Vagina (tissue), 2 donors: ENCODE measurements at regions not wholly inside any gene's neighbourhood (a gene's known extent, or its start where the extent isn't known, plus 50 kb on each side); places are given as distances from the start of the nearest gene placed in this dataset.

Source experiments
- POLR2AphosphoS5 ChIP-seq, 2 donors: sonication (generic); formaldehyde crosslinking; IDR thresholded peaks; one replicate each; pipeline ENCODE4 v1.9.0; 2017; ENCODE audit warnings: antibody characterized with exemption in 2 of 2, mild to moderate bottlenecking in 2 of 2, low read depth in 1 of 2; ENCODE audit not compliant: insufficient read depth in 1 of 2
- TF ChIP-seq, protein P1 (sequence below), 3 experiments: fragments of 450-650 bp in 2 of 3; fragments of 200-600 bp in 1 of 3; sonication (generic) in 1 of 3; IDR thresholded peaks; one replicate each; pipeline ENCODE4 v1.5.1; 2017 to 2019; ENCODE audit warnings: antibody characterized with exemption in 3 of 3, mild to moderate bottlenecking in 2 of 3, moderate library complexity in 2 of 3

DNA sequence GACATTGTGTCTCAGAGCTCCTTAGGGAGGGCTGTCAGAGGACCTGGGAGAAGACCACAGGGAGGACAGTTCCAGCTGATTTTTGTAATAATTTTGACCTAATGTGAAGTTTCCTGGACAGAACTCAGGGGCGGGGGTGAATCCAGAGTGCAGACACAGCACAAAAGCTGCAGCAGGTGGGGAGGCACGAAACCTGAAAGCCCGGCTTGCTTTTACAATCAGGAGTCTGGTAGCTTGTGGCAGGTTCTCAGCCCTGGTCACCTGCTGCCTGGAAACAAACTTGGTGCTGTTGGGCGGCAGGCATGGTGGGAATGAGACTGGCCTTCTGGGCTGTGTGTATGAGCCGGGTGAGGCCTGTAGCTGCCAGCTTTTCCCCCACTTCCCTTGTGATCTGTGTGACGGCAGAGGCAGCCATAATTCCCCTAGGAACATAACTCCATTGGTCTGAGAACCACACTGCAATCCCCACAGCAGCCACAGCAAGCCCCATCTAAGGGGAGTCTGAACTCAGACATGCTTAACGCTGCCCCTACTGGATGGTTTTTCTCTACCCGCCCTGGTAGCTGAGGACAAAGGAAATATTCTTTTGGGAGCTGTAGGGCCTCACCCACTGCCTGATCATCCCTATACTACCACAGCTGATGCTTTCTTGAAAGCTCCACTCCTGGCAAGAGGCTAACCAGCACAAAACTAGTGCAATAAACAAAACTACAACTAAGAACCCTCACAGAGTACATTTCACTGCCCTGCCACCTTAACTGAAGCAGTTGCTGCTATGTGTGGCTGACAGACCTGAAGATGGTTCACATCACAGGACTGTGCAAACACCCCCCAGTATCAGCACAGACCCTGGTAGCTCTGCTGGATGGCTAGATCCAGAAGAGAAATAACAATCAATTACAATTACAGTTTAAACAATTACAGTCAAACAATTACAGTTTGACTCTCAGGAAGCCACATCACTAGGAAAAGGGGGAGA is 1055.1 kb upstream of the GJE1 start:
- TF ChIP-seq, protein P1, sequence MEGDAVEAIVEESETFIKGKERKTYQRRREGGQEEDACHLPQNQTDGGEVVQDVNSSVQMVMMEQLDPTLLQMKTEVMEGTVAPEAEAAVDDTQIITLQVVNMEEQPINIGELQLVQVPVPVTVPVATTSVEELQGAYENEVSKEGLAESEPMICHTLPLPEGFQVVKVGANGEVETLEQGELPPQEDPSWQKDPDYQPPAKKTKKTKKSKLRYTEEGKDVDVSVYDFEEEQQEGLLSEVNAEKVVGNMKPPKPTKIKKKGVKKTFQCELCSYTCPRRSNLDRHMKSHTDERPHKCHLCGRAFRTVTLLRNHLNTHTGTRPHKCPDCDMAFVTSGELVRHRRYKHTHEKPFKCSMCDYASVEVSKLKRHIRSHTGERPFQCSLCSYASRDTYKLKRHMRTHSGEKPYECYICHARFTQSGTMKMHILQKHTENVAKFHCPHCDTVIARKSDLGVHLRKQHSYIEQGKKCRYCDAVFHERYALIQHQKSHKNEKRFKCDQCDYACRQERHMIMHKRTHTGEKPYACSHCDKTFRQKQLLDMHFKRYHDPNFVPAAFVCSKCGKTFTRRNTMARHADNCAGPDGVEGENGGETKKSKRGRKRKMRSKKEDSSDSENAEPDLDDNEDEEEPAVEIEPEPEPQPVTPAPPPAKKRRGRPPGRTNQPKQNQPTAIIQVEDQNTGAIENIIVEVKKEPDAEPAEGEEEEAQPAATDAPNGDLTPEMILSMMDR (IDR thresholded peaks at IDR 0.05), result no peak
- no peak for TF ChIP-seq POLR2AphosphoS5 (IDR thresholded peaks at IDR 0.05; ENCODE audit: insufficient read depth in 1 of 2, low read depth in 1 of 2)
